Activated T-cell treated with anti-CD3 and anti-CD28 coated beads, Interleukin-2, amount 50 U/mL, for 72 hours (primary cell): ENCODE measurements at regions not wholly inside any gene's neighbourhood (a gene's known extent, or its start where the extent isn't known, plus 50 kb on each side); places are given as distances from the start of the nearest gene placed in this dataset.
"Not testable (repeated sequence)": the region's sequence is repeated elsewhere in the genome, so short reads cannot be mapped to it uniquely, and the experiment has no call there.

Source experiments
- ATAC-seq, 2 donors: fragments of 150-1000 bp; cut with Tn5 transposase; replicated peaks in 1 of 2; 2 replicates each; pipeline ENCODE4 v1.10.0; 2021; ENCODE audit warnings: moderate library complexity in 2 of 2, mild to moderate bottlenecking in 1 of 2
- DNase-seq, 2 donors: peaks; one replicate each; pipeline ENCODE4 v3.0.0; 2021 to 2022; ENCODE audit warnings: mixed read lengths in 1 of 2
- H3K27ac Mint-ChIP-seq: one replicate; pipeline ENCODE4 v1.8.0; 2022; ENCODE audit warnings: mild to moderate bottlenecking, moderate library complexity, mixed read lengths
- H3K27me3 Mint-ChIP-seq: one replicate; pipeline ENCODE4 v1.8.0; 2022; ENCODE audit warnings: low read depth, mixed read lengths
- H3K36me3 Mint-ChIP-seq, 2 donors: one replicate each; pipeline ENCODE4 v1.8.0; 2022; ENCODE audit warnings: mixed read lengths in 2 of 2, mild to moderate bottlenecking in 1 of 2; ENCODE audit not compliant: insufficient read depth in 2 of 2
- H3K4me1 Mint-ChIP-seq: one replicate; pipeline ENCODE4 v1.8.0; 2022; ENCODE audit warnings: low read depth, mixed read lengths
- H3K4me3 Mint-ChIP-seq, 2 donors: one replicate each; pipeline ENCODE4 v1.8.0; 2022; ENCODE audit warnings: mild to moderate bottlenecking in 2 of 2, mixed read lengths in 2 of 2, moderate library complexity in 2 of 2
- H3K9me3 Mint-ChIP-seq, 2 donors: one replicate each; pipeline ENCODE4 v1.8.0; 2022; ENCODE audit warnings: mixed read lengths in 2 of 2

- H3K9me3 Mint-ChIP-seq = peaks cover 0 to 3% of the 10 kb centered on the region in 2 donors
- no peak overlapping the region for H3K27ac Mint-ChIP-seq
- no peak overlapping the region for H3K4me3 Mint-ChIP-seq
- ATAC-seq (no peak), DNase-seq (no peak)
- H3K27me3 Mint-ChIP-seq = peaks cover 10% of the 10 kb centered on the region
- H3K36me3 Mint-ChIP-seq = no peaks in the 10 kb centered on the region
- H3K4me1 Mint-ChIP-seq = no peaks in the 10 kb centered on the region
These were observed 246.0 kb downstream of the KBTBD8 start for GRCh38 chr3:67244130-67244529.

- Mint-ChIP-seq H3K4me1 (no peaks in the 10 kb centered on the region), H3K36me3 (no peaks in the 10 kb centered on the region), H3K27ac (no peak overlapping the region), H3K9me3 (peaks cover 0 to 3% of the 10 kb centered on the region in 2 donors), H3K4me3 (no peak overlapping the region), H3K27me3 (peaks cover 10% of the 10 kb centered on the region)
- DNase-seq (no peak), ATAC-seq (no peak)
These were observed 247.4 kb downstream of the KBTBD8 start for GRCh38 chr3:67245545-67245944.

- Mint-ChIP-seq H3K27ac (no peak overlapping the region), H3K36me3 (peaks cover 0 to 3% of the 10 kb centered on the region in 2 donors), H3K9me3 (peaks cover 3 to 6% of the 10 kb centered on the region in 2 donors), H3K4me1 (no peaks in the 10 kb centered on the region), H3K4me3 (no peak overlapping the region), H3K27me3 (peaks cover 10% of the 10 kb centered on the region)
- ATAC-seq (no peak), DNase-seq (no peak)
These were observed 250.6 kb downstream of the KBTBD8 start for GRCh38 chr3:67248726-67249125.

- not testable (repeated sequence) for H3K9me3 Mint-ChIP-seq, H3K27ac Mint-ChIP-seq, ATAC-seq, H3K27me3 Mint-ChIP-seq, H3K4me1 Mint-ChIP-seq, DNase-seq, H3K36me3 Mint-ChIP-seq, H3K4me3 Mint-ChIP-seq
These were observed 254.8 kb downstream of the KBTBD8 start for GRCh38 chr3:67252906-67253305.

- ATAC-seq = no peak
- Mint-ChIP-seq H3K36me3 (peaks cover 1 to 2% of the 10 kb centered on the region in 2 donors), H3K4me3 (no peak overlapping the region), H3K4me1 (no peaks in the 10 kb centered on the region), H3K9me3 (peaks cover 3 to 5% of the 10 kb centered on the region in 2 donors), H3K27me3 (peaks cover 15% of the 10 kb centered on the region), H3K27ac (no peak overlapping the region)
- no peak for DNase-seq
These were observed 280.0 kb downstream of the KBTBD8 start for GRCh38 chr3:67278015-67278618.

- no peak overlapping the region for H3K27ac Mint-ChIP-seq
- peaks cover 3% of the 10 kb centered on the region for H3K4me1 Mint-ChIP-seq
- ATAC-seq (no peak), DNase-seq (no peak)
- H3K9me3 Mint-ChIP-seq = peaks cover 1 to 6% of the 10 kb centered on the region in 2 donors
- H3K36me3 Mint-ChIP-seq = peaks cover 0 to 3% of the 10 kb centered on the region in 2 donors
- no peak overlapping the region for H3K4me3 Mint-ChIP-seq
- H3K27me3 Mint-ChIP-seq = no peaks in the 10 kb centered on the region
These were observed 288.5 kb downstream of the KBTBD8 start for GRCh38 chr3:67286586-67286985.

GRCh38 chr3:67288466-67289106 lies 290.5 kb downstream of the KBTBD8 start:
- peaks cover 8% of the 10 kb centered on the region for H3K4me1 Mint-ChIP-seq
- peaks cover 0 to 2% of the 10 kb centered on the region in 2 donors for H3K9me3 Mint-ChIP-seq
- ATAC-seq (no peak), DNase-seq (no peak)
- no peak overlapping the region for H3K4me3 Mint-ChIP-seq
- no peaks in the 10 kb centered on the region for H3K27me3 Mint-ChIP-seq
- peaks cover 0 to 3% of the 10 kb centered on the region in 2 donors for H3K36me3 Mint-ChIP-seq
- no peak overlapping the region for H3K27ac Mint-ChIP-seq

- DNase-seq (no peak), ATAC-seq (no peak)
- Mint-ChIP-seq H3K4me3 (no peak overlapping the region), H3K9me3 (no peaks in the 10 kb centered on the region), H3K36me3 (no peaks in the 10 kb centered on the region), H3K4me1 (peaks cover 8% of the 10 kb centered on the region), H3K27me3 (no peaks in the 10 kb centered on the region), H3K27ac (peak overlapping the region; percentile 5)
These were observed 291.5 kb downstream of the KBTBD8 start for GRCh38 chr3:67289626-67290025.

GRCh38 chr3:67290438-67290837 lies 292.3 kb downstream of the KBTBD8 start:
- Mint-ChIP-seq H3K27ac (no peak overlapping the region), H3K27me3 (no peaks in the 10 kb centered on the region), H3K9me3 (no peaks in the 10 kb centered on the region), H3K4me3 (no peak overlapping the region), H3K4me1 (peaks cover 8% of the 10 kb centered on the region), H3K36me3 (no peaks in the 10 kb centered on the region)
- DNase-seq (no peak), ATAC-seq (no peak)

- ATAC-seq (peak; percentile 58 to 60), DNase-seq (peak in 1 of 2 donors; percentile 1)
- Mint-ChIP-seq H3K9me3 (no peaks in the 10 kb centered on the region), H3K27me3 (no peaks in the 10 kb centered on the region), H3K36me3 (no peaks in the 10 kb centered on the region), H3K27ac (no peak overlapping the region), H3K4me3 (peak overlapping the region in 1 of 2 donors; percentile 17), H3K4me1 (peaks cover 8% of the 10 kb centered on the region)
These were observed 293.5 kb downstream of the KBTBD8 start for GRCh38 chr3:67291287-67292252.

GRCh38 chr3:67292356-67293121 lies 294.4 kb downstream of the KBTBD8 start:
- Mint-ChIP-seq H3K4me1 (peaks cover 8% of the 10 kb centered on the region), H3K27me3 (no peaks in the 10 kb centered on the region), H3K4me3 (no peak overlapping the region), H3K36me3 (no peaks in the 10 kb centered on the region), H3K9me3 (no peaks in the 10 kb centered on the region), H3K27ac (no peak overlapping the region)
- no peak for DNase-seq
- no peak for ATAC-seq

- Mint-ChIP-seq H3K27ac (no peak overlapping the region), H3K27me3 (no peaks in the 10 kb centered on the region), H3K9me3 (no peaks in the 10 kb centered on the region), H3K4me3 (no peak overlapping the region), H3K4me1 (peaks cover 8% of the 10 kb centered on the region), H3K36me3 (no peaks in the 10 kb centered on the region)
- ATAC-seq (no peak), DNase-seq (no peak)
These were observed 296.2 kb downstream of the KBTBD8 start for GRCh38 chr3:67294341-67294740.
